Fibroblast of lung (primary cell): ENCODE measurements at regions not wholly inside any gene's neighbourhood (a gene's known extent, or its start where the extent isn't known, plus 50 kb on each side); places are given as distances from the start of the nearest gene placed in this dataset.

ENCODE experiments used
- DNase-seq, 2 donors: peaks; one replicate each; pipeline versions ENCODE4 v3.0.0 to v3.0.0-alpha.2; 2010; ENCODE audit warnings: low read depth in 2 of 2
- H2AFZ ChIP-seq: 2 replicates; pipeline ENCODE4 v1.5.1; 2012; ENCODE audit warnings: low read length, control low read depth, inconsistent platforms
- H3K27ac ChIP-seq: 2 replicates; pipeline ENCODE4 v1.5.1; 2011; ENCODE audit warnings: low read length, control low read depth; ENCODE audit not compliant: insufficient read depth
- H3K27me3 ChIP-seq: 2 replicates; pipeline ENCODE4 v1.5.1; 2011; ENCODE audit warnings: mild to moderate bottlenecking, low read length; ENCODE audit not compliant: control insufficient read depth, insufficient read depth
- H3K36me3 ChIP-seq: 2 replicates; pipeline ENCODE4 v1.5.1; 2011; ENCODE audit warnings: low read length; ENCODE audit not compliant: control insufficient read depth, insufficient read depth
- H3K4me1 ChIP-seq: 2 replicates; pipeline ENCODE4 v1.5.1; 2011; ENCODE audit warnings: low read length; ENCODE audit not compliant: control insufficient read depth, insufficient read depth; ENCODE audit errors: extremely low read depth
- H3K4me2 ChIP-seq: 2 replicates; pipeline ENCODE4 v1.5.1; 2011; ENCODE audit warnings: low read length, control low read depth; ENCODE audit not compliant: insufficient read depth; ENCODE audit errors: extremely low read depth
- H3K4me3 ChIP-seq, 4 experiments: fragments of 200-600 bp in 1 of 4; sonication (generic) in 1 of 4; replicated peaks in 1 of 4; 2 replicates each; pipeline ENCODE4 v1.5.1; 2011 to 2016; ENCODE audit warnings: low read length in 4 of 4, low read depth in 3 of 4, mild to moderate bottlenecking in 3 of 4, control low read depth in 2 of 4, inconsistent platforms in 1 of 4, mixed read lengths in 1 of 4; ENCODE audit not compliant: insufficient read depth in 1 of 4; ENCODE audit errors: control extremely low read depth in 1 of 4
- H3K79me2 ChIP-seq: 2 replicates; pipeline ENCODE4 v1.5.1; 2012; ENCODE audit warnings: mild to moderate bottlenecking, low read length, inconsistent platforms; ENCODE audit not compliant: control insufficient read depth, insufficient read depth
- H3K9ac ChIP-seq: 2 replicates; pipeline ENCODE4 v1.5.1; 2011; ENCODE audit warnings: mild to moderate bottlenecking, low read length, control low read depth; ENCODE audit not compliant: insufficient read depth
- H3K9me3 ChIP-seq: 2 replicates; pipeline ENCODE4 v1.5.1; 2012; ENCODE audit warnings: low read depth, low read length; ENCODE audit not compliant: control insufficient read depth, insufficient read depth
- H4K20me1 ChIP-seq: 2 replicates; pipeline ENCODE4 v1.5.1; 2011; ENCODE audit warnings: low read length; ENCODE audit not compliant: control insufficient read depth, insufficient read depth; ENCODE audit errors: extremely low read depth
- CTCF ChIP-seq, 2 donors: IDR thresholded peaks in 1 of 2; conservative IDR thresholded peaks in 1 of 2; 1 replicate in 1 of 2; 2 replicates in 1 of 2; pipeline ENCODE4 v1.5.1; 2011 to 2012; ENCODE audit warnings: low read length in 2 of 2, control low read depth in 1 of 2, inconsistent platforms in 1 of 2, low read depth in 1 of 2, mild to moderate bottlenecking in 1 of 2
- EZH2 ChIP-seq: IDR thresholded peaks from 2 replicates; pipeline ENCODE4 v1.5.1; 2012; ENCODE audit warnings: low read length, control low read depth, mild to moderate bottlenecking; ENCODE audit errors: missing control alignments

- no peaks in the 10 kb centered on the region for H3K79me2 ChIP-seq
- peak overlapping the region in 1 of 4 experiments; percentile 11 for H3K4me3 ChIP-seq
- peak; percentile 79 to 92 for DNase-seq
- H3K9me3 ChIP-seq, result no peaks in the 10 kb centered on the region
- no peak overlapping the region for H2AFZ ChIP-seq
- peak overlapping the region; percentile 65 for H3K4me2 ChIP-seq
- TF ChIP-seq EZH2 (no peak), CTCF (conservative IDR thresholded peaks at IDR 0.05 in 1 of 2, IDR thresholded peaks at IDR 0.05 in 1 of 2; ENCODE audit: low read depth in 1 of 2, low read length in 2 of 2) (peak in 1 of 2 donors; percentile 9)
- H3K36me3 ChIP-seq, result no peaks in the 10 kb centered on the region
- H3K27me3 ChIP-seq, result no peaks in the 10 kb centered on the region
- peak overlapping the region; percentile 15 for H3K27ac ChIP-seq
- no peak overlapping the region for H3K9ac ChIP-seq
- H3K4me1 ChIP-seq, result peaks cover 10% of the 10 kb centered on the region
- no peaks in the 10 kb centered on the region for H4K20me1 ChIP-seq
Observed at GRCh38 chr2:19120941-19121750, 237.3 kb downstream of the OSR1 start.

GRCh38 chr2:19120181-19120580 is 238.2 kb downstream of the OSR1 start:
- no peak overlapping the region for H3K4me2 ChIP-seq
- no peaks in the 10 kb centered on the region for H3K9me3 ChIP-seq
- no peak overlapping the region for H3K4me3 ChIP-seq
- TF ChIP-seq CTCF (conservative IDR thresholded peaks at IDR 0.05 in 1 of 2, IDR thresholded peaks at IDR 0.05 in 1 of 2; ENCODE audit: low read depth in 1 of 2, low read length in 2 of 2) (no peak), EZH2 (no peak)
- H3K36me3 ChIP-seq, result no peaks in the 10 kb centered on the region
- H3K27me3 ChIP-seq, result no peaks in the 10 kb centered on the region
- peaks cover 10% of the 10 kb centered on the region for H3K4me1 ChIP-seq
- no peak overlapping the region for H3K9ac ChIP-seq
- no peak overlapping the region for H2AFZ ChIP-seq
- DNase-seq, result no peak
- no peaks in the 10 kb centered on the region for H4K20me1 ChIP-seq
- H3K79me2 ChIP-seq, result no peaks in the 10 kb centered on the region
- no peak overlapping the region for H3K27ac ChIP-seq

GRCh38 chr2:19119326-19120001 is 239.0 kb downstream of the OSR1 start:
- no peak overlapping the region for H2AFZ ChIP-seq
- no peak overlapping the region for H3K9ac ChIP-seq
- peaks cover 10% of the 10 kb centered on the region for H3K4me1 ChIP-seq
- no peaks in the 10 kb centered on the region for H3K36me3 ChIP-seq
- no peaks in the 10 kb centered on the region for H3K79me2 ChIP-seq
- no peak for TF ChIP-seq EZH2
- TF ChIP-seq CTCF (conservative IDR thresholded peaks at IDR 0.05 in 1 of 2, IDR thresholded peaks at IDR 0.05 in 1 of 2; ENCODE audit: low read depth in 1 of 2, low read length in 2 of 2), result no peak
- H3K4me3 ChIP-seq, result no peak overlapping the region
- no peak overlapping the region for H3K27ac ChIP-seq
- H3K9me3 ChIP-seq, result no peaks in the 10 kb centered on the region
- no peaks in the 10 kb centered on the region for H4K20me1 ChIP-seq
- no peak for DNase-seq
- H3K4me2 ChIP-seq, result no peak overlapping the region
- H3K27me3 ChIP-seq, result no peaks in the 10 kb centered on the region
